Astrocyte (in vitro differentiated cells and primary cell): ENCODE measurements at regions not wholly inside any gene's neighbourhood (a gene's known extent, or its start where the extent isn't known, plus 50 kb on each side); places are given as distances from the start of the nearest gene placed in this dataset.
A peak's percentile ranks its signal among the peaks of the same experiment; 100 is the strongest.

Experiments used
- DNase-seq: peaks from one replicate; pipeline ENCODE4 v3.0.0-alpha.2; 2010; ENCODE audit warnings: low read depth
- FAIRE-seq: peaks from 2 replicates; lab custom pipeline; 2011; peaks lifted over from hg19 to GRCh38; lab: Jason Lieb, UNC
- H2AFZ ChIP-seq: 2 replicates; pipeline ENCODE4 v1.6.0; 2012; ENCODE audit warnings: low read depth, low read length, inconsistent platforms
- H3K27ac ChIP-seq: 2 replicates; pipeline ENCODE4 v1.5.1; 2011; ENCODE audit warnings: low read depth, low read length, inconsistent platforms
- H3K27me3 ChIP-seq: 2 replicates; pipeline ENCODE4 v1.6.0; 2011; ENCODE audit warnings: low read length, inconsistent platforms; ENCODE audit not compliant: insufficient read depth
- H3K36me3 ChIP-seq: 2 replicates; pipeline ENCODE4 v1.5.1; 2011; ENCODE audit warnings: low read length, inconsistent platforms; ENCODE audit not compliant: insufficient read depth
- H3K4me1 ChIP-seq: 2 replicates; pipeline ENCODE4 v1.5.1; 2011; ENCODE audit warnings: low read length, inconsistent platforms; ENCODE audit not compliant: insufficient read depth
- H3K4me2 ChIP-seq: 2 replicates; pipeline ENCODE4 v1.6.0; 2012; ENCODE audit warnings: low read length, inconsistent platforms
- H3K4me3 ChIP-seq: 2 replicates; pipeline ENCODE4 v1.5.1; 2011; ENCODE audit warnings: low read depth, mild to moderate bottlenecking, low read length, inconsistent platforms; ENCODE audit not compliant: insufficient read depth
- H3K79me2 ChIP-seq: 2 replicates; pipeline ENCODE4 v1.6.0; 2012; ENCODE audit warnings: mild to moderate bottlenecking, low read length, inconsistent platforms; ENCODE audit not compliant: insufficient read depth
- H3K9ac ChIP-seq: 2 replicates; pipeline ENCODE4 v1.6.0; 2012; ENCODE audit warnings: mild to moderate bottlenecking, low read length, inconsistent platforms
- H3K9me3 ChIP-seq: 2 replicates; pipeline ENCODE4 v1.5.1; 2012; ENCODE audit warnings: low read depth, mild to moderate bottlenecking, low read length, inconsistent platforms; ENCODE audit not compliant: insufficient read depth
- H4K20me1 ChIP-seq: 2 replicates; pipeline ENCODE4 v1.6.0; 2012; ENCODE audit warnings: low read length, inconsistent platforms; ENCODE audit not compliant: insufficient read depth
- H3K27ac Mint-ChIP-seq: one replicate; pipeline ENCODE4 v1.8.0; 2021; ENCODE audit warnings: mild to moderate bottlenecking, mixed read lengths; ENCODE audit not compliant: unreplicated experiment
- H3K27me3 Mint-ChIP-seq: one replicate; pipeline ENCODE4 v1.8.0; 2021; ENCODE audit warnings: low read depth, mixed read lengths; ENCODE audit not compliant: unreplicated experiment
- H3K36me3 Mint-ChIP-seq: one replicate; pipeline ENCODE4 v1.8.0; 2021; ENCODE audit warnings: low read depth, mixed read lengths; ENCODE audit not compliant: unreplicated experiment
- H3K4me1 Mint-ChIP-seq: one replicate; pipeline ENCODE4 v1.8.0; 2021; ENCODE audit warnings: low read depth, mixed read lengths; ENCODE audit not compliant: unreplicated experiment
- H3K4me3 Mint-ChIP-seq: one replicate; pipeline ENCODE4 v1.8.0; 2021; ENCODE audit warnings: mild to moderate bottlenecking, moderate library complexity, mixed read lengths; ENCODE audit not compliant: unreplicated experiment
- H3K9me3 Mint-ChIP-seq: one replicate; pipeline ENCODE4 v1.8.0; 2021; ENCODE audit warnings: mild to moderate bottlenecking, mixed read lengths; ENCODE audit not compliant: unreplicated experiment
- CTCF ChIP-seq: IDR thresholded peaks from 2 replicates; pipeline ENCODE4 v1.5.1; 2011; ENCODE audit warnings: low read depth, mild to moderate bottlenecking, inconsistent platforms, low read length, moderate library complexity; ENCODE audit not compliant: insufficient read depth
- EZH2 ChIP-seq: IDR thresholded peaks from 2 replicates; pipeline ENCODE4 v1.6.1; 2012; ENCODE audit warnings: mild to moderate bottlenecking, low read length, inconsistent platforms; ENCODE audit not compliant: insufficient read depth

- H3K36me3 Mint-ChIP-seq = no peaks in the 10 kb centered on the region
- H3K9ac ChIP-seq = no peak overlapping the region
- peaks cover 22% of the 10 kb centered on the region for H3K4me1 Mint-ChIP-seq
- H3K27ac Mint-ChIP-seq = no peak overlapping the region
- peak overlapping the region; percentile 46 for H3K4me2 ChIP-seq
- FAIRE-seq (peak; percentile 87), DNase-seq (peak; percentile 95)
- H3K4me3 Mint-ChIP-seq = no peak overlapping the region
- peak overlapping the region; percentile 29 for H3K27ac ChIP-seq
- peaks cover 7% of the 10 kb centered on the region for H3K9me3 Mint-ChIP-seq
- H3K4me3 ChIP-seq = no peak overlapping the region
- H3K79me2 ChIP-seq = no peaks in the 10 kb centered on the region
- no peaks in the 10 kb centered on the region for H3K36me3 ChIP-seq
- H3K4me1 ChIP-seq = peaks cover 21% of the 10 kb centered on the region
- no peaks in the 10 kb centered on the region for H3K9me3 ChIP-seq
- no peaks in the 10 kb centered on the region for H4K20me1 ChIP-seq
- H3K27me3 Mint-ChIP-seq = no peaks in the 10 kb centered on the region
- TF ChIP-seq CTCF (no peak), EZH2 (no peak)
- H3K27me3 ChIP-seq = no peaks in the 10 kb centered on the region
- H2AFZ ChIP-seq = no peak overlapping the region
Observed at GRCh38 chr4:100736641-100737451, 219.0 kb upstream of the EMCN start.

- H3K4me3 ChIP-seq = no peak overlapping the region
- no peak for TF ChIP-seq EZH2
- TF ChIP-seq CTCF = no peak
- H3K9me3 ChIP-seq = no peaks in the 10 kb centered on the region
- Mint-ChIP-seq H3K27me3 (no peaks in the 10 kb centered on the region), H3K27ac (no peak overlapping the region), H3K4me3 (no peak overlapping the region), H3K36me3 (no peaks in the 10 kb centered on the region), H3K4me1 (peaks cover 14% of the 10 kb centered on the region), H3K9me3 (peaks cover 2% of the 10 kb centered on the region)
- H3K4me2 ChIP-seq = no peak overlapping the region
- no peak for DNase-seq
- H3K4me1 ChIP-seq = no peaks in the 10 kb centered on the region
- no peaks in the 10 kb centered on the region for H3K79me2 ChIP-seq
- FAIRE-seq = no peak
- H3K36me3 ChIP-seq = no peaks in the 10 kb centered on the region
- no peak overlapping the region for H2AFZ ChIP-seq
- H4K20me1 ChIP-seq = no peaks in the 10 kb centered on the region
- H3K27ac ChIP-seq = no peak overlapping the region
- no peak overlapping the region for H3K9ac ChIP-seq
- H3K27me3 ChIP-seq = no peaks in the 10 kb centered on the region
Observed at GRCh38 chr4:100728861-100729260, 211.0 kb upstream of the EMCN start.

- no peaks in the 10 kb centered on the region for H3K36me3 Mint-ChIP-seq
- no peak overlapping the region for H3K27ac Mint-ChIP-seq
- H3K9me3 Mint-ChIP-seq = no peaks in the 10 kb centered on the region
- H3K4me3 Mint-ChIP-seq = no peak overlapping the region
- no peak overlapping the region for H2AFZ ChIP-seq
- FAIRE-seq (no peak), DNase-seq (no peak)
- no peaks in the 10 kb centered on the region for H3K79me2 ChIP-seq
- TF ChIP-seq EZH2 (no peak), CTCF (no peak)
- H3K27me3 Mint-ChIP-seq = no peaks in the 10 kb centered on the region
- H3K4me3 ChIP-seq = no peak overlapping the region
- H4K20me1 ChIP-seq = no peaks in the 10 kb centered on the region
- no peak overlapping the region for H3K9ac ChIP-seq
- no peaks in the 10 kb centered on the region for H3K9me3 ChIP-seq
- H3K36me3 ChIP-seq = no peaks in the 10 kb centered on the region
- no peaks in the 10 kb centered on the region for H3K4me1 ChIP-seq
- H3K4me2 ChIP-seq = no peak overlapping the region
- no peaks in the 10 kb centered on the region for H3K4me1 Mint-ChIP-seq
- no peaks in the 10 kb centered on the region for H3K27me3 ChIP-seq
- H3K27ac ChIP-seq = no peak overlapping the region
Observed at GRCh38 chr4:100722866-100723459, 205.1 kb upstream of the EMCN start.
